ENCODE measurements at regions not wholly inside any gene's neighbourhood (a gene's known extent, or its start where the extent isn't known, plus 50 kb on each side); places are given as distances from the start of the nearest gene placed in this dataset.

- TF ChIP-seq, protein P1, sequence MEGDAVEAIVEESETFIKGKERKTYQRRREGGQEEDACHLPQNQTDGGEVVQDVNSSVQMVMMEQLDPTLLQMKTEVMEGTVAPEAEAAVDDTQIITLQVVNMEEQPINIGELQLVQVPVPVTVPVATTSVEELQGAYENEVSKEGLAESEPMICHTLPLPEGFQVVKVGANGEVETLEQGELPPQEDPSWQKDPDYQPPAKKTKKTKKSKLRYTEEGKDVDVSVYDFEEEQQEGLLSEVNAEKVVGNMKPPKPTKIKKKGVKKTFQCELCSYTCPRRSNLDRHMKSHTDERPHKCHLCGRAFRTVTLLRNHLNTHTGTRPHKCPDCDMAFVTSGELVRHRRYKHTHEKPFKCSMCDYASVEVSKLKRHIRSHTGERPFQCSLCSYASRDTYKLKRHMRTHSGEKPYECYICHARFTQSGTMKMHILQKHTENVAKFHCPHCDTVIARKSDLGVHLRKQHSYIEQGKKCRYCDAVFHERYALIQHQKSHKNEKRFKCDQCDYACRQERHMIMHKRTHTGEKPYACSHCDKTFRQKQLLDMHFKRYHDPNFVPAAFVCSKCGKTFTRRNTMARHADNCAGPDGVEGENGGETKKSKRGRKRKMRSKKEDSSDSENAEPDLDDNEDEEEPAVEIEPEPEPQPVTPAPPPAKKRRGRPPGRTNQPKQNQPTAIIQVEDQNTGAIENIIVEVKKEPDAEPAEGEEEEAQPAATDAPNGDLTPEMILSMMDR (conservative IDR thresholded peaks at IDR 0.05; ENCODE audit: low read depth, low read length) = no peak
- TF ChIP-seq POLR2A (IDR thresholded peaks at IDR 0.05; ENCODE audit: low read depth, low read length) (no peak), USF2 (IDR thresholded peaks at IDR 0.05; ENCODE audit: low read depth, low read length) (no peak), SMC3 (IDR thresholded peaks at IDR 0.05; ENCODE audit: low read depth, low read length) (no peak), RFX5 (IDR thresholded peaks at IDR 0.05; ENCODE audit: low read depth, low read length) (no peak), BHLHE40 (IDR thresholded peaks at IDR 0.05; ENCODE audit: low read depth, low read length) (no peak), CEBPB (IDR thresholded peaks at IDR 0.05; ENCODE audit: low read depth, low read length) (no peak), MXI1 (IDR thresholded peaks at IDR 0.05; ENCODE audit: borderline replicate concordance, low read depth, low read length) (no peak), CHD1 (IDR thresholded peaks at IDR 0.05; ENCODE audit: low read depth, low read length) (no peak), RAD21 (IDR thresholded peaks at IDR 0.05; ENCODE audit: low read length) (no peak), RCOR1 (IDR thresholded peaks at IDR 0.05; ENCODE audit: insufficient replicate concordance, low read length) (no peak), FOS (IDR thresholded peaks at IDR 0.05; ENCODE audit: low read depth, low read length) (no peak), MAFK (IDR thresholded peaks at IDR 0.05; ENCODE audit: low read depth, low read length) (no peak)
- TF ChIP-seq, protein P2, sequence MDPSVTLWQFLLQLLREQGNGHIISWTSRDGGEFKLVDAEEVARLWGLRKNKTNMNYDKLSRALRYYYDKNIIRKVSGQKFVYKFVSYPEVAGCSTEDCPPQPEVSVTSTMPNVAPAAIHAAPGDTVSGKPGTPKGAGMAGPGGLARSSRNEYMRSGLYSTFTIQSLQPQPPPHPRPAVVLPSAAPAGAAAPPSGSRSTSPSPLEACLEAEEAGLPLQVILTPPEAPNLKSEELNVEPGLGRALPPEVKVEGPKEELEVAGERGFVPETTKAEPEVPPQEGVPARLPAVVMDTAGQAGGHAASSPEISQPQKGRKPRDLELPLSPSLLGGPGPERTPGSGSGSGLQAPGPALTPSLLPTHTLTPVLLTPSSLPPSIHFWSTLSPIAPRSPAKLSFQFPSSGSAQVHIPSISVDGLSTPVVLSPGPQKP (IDR thresholded peaks at IDR 0.05; ENCODE audit: borderline replicate concordance, low read depth, low read length) = no peak
Measured at GRCh38 chr7:73945022-73945421, 83.0 kb upstream of the ELN start.

All from IMR-90 (cell line).